ENCODE measurements at regions not wholly inside any gene's neighbourhood (a gene's known extent, or its start where the extent isn't known, plus 50 kb on each side); places are given as distances from the start of the nearest gene placed in this dataset.

DNA sequence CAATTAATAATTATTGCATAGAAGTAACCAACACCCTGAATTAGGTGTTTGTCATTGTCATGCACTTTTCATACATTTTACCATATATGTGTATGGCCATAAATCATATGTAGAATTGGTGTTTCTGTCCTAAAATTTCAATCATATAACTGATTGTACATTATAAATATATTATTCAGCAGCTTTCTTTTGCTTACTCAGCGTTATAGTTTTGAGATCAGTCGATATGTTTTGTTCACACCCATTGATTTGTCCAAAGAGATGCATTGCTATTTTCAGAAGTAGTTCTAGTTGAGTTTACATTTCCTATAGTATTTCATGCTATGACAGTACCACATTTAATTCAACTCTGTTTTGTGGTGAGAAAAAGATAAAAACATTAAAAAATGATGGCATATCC is 50.5 kb upstream of the PARP4 start:
- TF ChIP-seq, protein P1, sequence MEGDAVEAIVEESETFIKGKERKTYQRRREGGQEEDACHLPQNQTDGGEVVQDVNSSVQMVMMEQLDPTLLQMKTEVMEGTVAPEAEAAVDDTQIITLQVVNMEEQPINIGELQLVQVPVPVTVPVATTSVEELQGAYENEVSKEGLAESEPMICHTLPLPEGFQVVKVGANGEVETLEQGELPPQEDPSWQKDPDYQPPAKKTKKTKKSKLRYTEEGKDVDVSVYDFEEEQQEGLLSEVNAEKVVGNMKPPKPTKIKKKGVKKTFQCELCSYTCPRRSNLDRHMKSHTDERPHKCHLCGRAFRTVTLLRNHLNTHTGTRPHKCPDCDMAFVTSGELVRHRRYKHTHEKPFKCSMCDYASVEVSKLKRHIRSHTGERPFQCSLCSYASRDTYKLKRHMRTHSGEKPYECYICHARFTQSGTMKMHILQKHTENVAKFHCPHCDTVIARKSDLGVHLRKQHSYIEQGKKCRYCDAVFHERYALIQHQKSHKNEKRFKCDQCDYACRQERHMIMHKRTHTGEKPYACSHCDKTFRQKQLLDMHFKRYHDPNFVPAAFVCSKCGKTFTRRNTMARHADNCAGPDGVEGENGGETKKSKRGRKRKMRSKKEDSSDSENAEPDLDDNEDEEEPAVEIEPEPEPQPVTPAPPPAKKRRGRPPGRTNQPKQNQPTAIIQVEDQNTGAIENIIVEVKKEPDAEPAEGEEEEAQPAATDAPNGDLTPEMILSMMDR (IDR thresholded peaks at IDR 0.05), result no peak

- TF ChIP-seq, protein P1 (IDR thresholded peaks at IDR 0.05), result no peak
These were observed 52.3 kb upstream of the PARP4 start for GRCh38 chr13:24564881-24565280.

DNA sequence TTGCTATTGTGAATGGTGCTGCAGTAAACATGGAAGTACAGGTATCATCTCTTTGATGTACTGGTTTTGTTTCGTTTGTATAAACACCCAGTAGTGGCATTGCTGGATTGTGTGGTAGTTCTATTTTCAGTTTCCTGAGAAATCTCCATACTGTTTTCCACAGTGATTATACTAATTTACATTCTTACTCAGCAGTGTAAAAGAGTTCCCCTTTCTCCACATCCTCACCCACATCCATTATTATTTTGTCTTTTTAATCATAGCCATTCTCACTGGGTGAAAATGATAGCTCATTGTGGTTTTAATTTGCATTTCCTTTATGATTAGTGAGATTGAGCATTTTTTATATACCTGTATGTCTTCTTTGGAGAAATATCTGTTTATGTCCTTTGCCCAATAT is 62.3 kb upstream of the PARP4 start:
- TF ChIP-seq, protein P1 (IDR thresholded peaks at IDR 0.05), result no peak

- TF ChIP-seq, protein P1 (IDR thresholded peaks at IDR 0.05), result peak; percentile 45; the same call in 1 of the 2 replicates
These were observed 67.7 kb upstream of the PARP4 start for GRCh38 chr13:24580315-24580714.

DNA sequence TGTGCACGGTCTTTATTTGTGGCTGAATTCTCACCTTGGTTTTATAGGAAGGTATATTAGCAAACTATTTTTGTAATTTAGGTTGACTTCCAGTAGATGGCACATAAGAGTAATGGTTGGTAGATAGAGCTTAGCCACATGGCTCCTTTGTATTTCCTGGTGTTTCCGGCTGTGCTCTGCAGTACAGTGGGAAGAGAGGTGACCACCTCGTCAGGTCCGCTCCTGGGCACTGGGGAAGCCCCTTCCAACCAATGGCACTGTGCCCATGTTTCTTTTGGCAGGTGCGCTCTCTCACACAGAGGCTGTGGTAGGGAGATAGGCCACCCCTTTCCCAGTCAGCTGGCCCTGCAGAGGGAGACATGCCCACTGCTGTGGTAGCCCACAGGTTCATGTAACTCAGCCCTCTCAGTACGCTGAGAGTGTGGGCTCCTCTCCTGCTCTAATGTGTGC is 74.3 kb upstream of the ATP12A start:
- TF ChIP-seq, protein P1 (IDR thresholded peaks at IDR 0.05), result peak; percentile 28; the same call in 1 of the 2 replicates

DNA sequence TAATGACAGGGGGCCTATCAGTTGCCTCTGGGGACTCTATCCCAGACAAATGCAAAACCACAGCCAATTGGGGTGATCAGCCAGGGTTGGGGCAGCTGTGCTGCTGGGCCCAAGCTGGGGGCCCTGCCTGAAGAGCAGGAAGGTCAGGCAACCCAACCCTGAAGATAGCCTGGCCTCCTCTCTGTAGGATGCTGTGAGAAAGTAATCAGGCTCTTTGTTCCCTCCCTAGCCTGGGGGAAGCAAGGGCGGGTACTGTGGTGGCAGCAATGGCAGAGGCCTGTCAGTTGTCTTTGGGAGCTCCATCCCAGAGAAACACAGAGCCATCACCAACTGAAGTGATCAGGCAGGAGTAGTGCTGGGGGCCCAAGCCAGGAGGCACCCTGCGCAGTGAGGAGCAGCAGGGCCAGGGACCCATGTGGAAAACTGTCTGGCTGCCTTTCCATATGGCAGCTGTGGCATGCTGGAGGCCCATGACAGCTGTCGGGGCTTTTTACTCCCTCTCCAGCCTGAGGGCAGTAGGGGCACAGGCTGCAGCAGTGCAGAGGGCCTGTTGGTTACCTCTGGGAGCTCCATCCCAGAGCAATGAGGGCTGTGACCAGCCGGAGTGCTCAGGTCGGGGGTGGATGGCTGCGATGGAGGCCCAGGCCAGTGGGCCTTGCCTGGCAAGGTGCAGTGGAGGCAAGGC is 73.6 kb upstream of the ATP12A start:
- TF ChIP-seq, protein P1 (IDR thresholded peaks at IDR 0.05), result no peak

DNA sequence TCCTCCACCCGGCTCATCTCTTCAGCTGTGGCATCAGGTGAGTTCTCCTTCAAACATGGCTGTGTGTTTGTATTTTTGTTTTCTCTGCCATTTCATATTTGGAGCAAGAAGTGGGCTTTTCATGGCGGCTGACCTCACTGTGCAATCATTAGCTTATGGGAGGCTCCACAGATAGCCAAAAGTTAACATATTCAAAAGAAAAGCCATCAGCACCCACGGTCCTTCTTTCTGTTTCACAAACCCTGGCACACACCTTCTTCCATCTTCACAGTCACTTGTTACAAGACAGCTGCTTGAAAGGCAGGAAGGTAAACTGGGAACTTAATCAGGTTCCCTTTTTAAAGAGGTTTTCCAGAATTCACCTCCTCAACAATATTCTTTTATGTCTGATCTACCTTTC is 69.3 kb upstream of the ATP12A start:
- TF ChIP-seq, protein P1 (IDR thresholded peaks at IDR 0.05), result no peak

GRCh38 chr13:24612726-24613125 is 67.5 kb upstream of the ATP12A start:
- TF ChIP-seq, protein P1 (IDR thresholded peaks at IDR 0.05), result no peak

Measured in LNCAP (cell line).